NCI-H82 treated with DMSO at 0.1 percent for 48 hours (cell line): ENCODE measurements at regions not wholly inside any gene's neighbourhood (a gene's known extent, or its start where the extent isn't known, plus 50 kb on each side); places are given as distances from the start of the nearest gene placed in this dataset.

ENCODE experiments used
- DNase-seq: peaks from one replicate; lab custom pipeline; 2025; ENCODE audit not compliant: unreplicated experiment; lab: John Stamatoyannopoulos, UW

DNA sequence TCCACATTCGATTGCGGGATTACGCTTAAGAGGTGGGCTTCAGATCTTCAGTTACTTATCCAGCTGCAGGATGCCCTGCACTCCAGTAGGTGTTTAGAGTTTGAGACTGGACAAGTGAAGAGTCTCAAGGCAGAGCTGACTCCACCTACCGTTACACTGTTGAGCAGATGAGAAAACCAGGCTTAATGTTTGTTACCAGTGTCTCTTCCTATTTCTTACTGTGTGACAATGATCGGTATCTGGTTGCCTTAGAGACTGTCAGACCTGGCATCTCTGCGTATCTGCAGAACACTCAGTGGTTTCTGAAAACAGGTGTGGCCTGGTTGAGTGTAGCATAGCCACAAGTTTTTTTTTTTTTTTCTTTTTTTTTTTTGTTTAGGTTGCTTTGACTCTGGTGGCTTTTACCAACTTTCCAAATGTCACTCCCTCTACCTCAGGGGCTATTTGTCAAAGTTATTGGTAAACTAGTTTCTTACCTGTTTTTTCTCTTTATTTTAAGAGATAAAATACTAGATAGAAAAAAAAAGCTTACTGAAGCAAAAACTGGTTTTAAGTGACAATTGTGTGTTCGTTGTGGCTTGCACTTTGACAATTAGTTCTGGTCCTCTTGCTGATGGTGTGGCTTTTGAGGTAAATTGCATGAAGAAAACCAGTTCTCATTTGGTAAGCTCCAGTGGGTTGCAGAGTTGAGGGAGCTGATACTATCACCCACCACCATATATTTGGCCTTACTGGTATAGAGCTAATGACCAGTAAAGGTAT, 284.8 kb downstream of the ETS1 start:
- no peak for DNase-seq

DNA sequence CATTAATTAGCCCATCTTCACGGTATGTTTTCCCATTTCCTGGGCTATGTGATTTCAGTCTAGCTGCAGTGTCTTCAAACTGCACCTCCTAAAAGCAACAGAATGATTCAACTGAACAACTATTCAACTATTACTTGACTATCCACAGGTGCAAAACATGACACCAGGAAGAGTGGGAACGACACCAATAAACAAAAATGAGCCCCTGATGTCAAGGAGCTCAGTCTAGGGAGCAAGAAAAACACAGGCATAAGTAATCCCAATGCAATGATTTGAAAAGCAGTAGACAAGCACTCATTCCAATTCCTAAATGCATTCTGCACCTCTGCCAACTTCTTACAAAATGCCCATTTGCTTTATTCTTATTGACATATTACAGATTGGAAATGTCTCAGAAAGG, 285.6 kb downstream of the ETS1 start:
- no peak for DNase-seq

DNA sequence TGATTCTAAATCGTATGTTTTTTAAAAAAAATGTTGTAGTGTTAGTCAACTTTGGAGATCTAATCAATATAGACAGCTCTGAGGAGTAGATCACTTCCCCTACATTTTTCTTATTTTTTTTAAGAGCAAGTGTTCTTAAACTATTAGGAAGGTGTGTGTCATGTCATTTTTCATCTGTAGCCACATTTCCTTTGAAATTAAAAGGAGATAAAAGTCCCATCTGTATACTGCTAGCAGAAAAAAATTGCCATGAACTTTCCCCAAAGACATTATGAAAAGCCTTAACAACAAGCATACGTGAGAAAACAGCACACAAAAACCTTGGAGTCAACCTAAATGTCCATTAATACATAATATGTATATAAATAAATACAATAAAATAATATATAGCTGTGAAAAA, 286.6 kb downstream of the ETS1 start:
- no peak for DNase-seq

DNA sequence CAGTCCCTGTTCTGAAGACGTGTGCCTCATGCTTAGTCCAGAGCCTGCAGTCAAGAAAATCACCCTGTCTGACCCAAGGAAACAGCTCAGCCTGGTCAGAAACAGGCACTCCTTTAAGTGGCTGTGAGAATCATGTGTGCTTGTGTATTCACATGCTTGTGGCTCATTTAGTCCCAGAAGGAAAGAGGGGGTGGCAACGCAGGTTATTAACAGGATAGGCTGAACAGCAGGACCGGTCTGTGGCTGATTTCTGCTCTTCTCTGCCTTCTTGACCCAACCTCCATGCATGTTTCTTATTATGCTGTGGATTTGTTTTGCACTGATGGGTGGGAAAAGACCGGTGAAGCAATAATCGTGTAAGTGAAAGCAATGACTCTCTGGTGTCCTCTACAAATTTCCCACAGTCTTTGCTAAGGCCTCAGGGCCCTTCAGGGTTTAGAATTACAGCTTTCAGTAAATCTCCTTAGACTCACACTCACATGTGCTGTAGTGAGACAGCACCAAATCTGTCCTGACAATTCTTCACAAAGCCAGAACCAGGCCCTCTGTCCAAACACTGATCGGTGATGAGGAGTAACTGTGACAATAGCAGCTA, 288.1 kb downstream of the ETS1 start:
- DNase-seq, result no peak

DNA sequence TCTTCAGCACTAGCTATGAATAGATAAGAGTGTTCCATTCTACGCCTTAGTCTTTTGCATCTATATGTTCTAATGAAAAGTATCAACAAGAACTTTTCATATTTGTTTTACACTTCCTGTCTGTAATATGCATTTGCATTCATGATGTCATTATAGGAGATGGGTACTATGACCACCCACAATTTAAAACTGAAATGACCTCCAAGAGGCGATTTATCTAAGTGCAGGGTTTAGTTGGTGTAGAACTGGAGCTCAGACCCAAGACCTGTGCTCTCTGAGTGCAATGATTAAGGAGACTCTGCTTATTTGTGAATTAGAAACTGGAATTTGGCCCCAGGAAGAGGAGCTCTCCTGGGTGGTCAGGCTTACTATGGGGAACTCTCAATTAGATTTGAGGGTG, 289.1 kb downstream of the ETS1 start:
- no peak for DNase-seq

DNA sequence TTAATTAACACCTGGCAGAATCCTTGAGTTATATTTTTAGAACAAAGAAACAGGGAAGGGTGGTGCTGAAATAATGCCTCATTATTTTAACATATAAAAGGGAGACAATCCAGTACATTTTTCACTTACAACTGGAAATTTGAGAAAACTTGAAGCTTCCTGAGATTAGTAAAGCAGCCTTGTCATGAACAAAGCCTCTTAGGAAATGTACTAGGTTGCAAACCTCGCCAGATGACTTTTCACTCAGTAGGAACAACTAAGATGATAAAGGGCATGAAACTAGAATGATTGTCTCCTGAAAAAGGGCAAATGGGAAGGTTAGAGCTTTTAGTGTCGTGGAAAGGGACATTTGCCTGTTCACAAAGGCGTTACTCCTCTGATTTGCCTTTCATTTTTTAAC, 289.6 kb downstream of the ETS1 start:
- DNase-seq, result no peak

DNA sequence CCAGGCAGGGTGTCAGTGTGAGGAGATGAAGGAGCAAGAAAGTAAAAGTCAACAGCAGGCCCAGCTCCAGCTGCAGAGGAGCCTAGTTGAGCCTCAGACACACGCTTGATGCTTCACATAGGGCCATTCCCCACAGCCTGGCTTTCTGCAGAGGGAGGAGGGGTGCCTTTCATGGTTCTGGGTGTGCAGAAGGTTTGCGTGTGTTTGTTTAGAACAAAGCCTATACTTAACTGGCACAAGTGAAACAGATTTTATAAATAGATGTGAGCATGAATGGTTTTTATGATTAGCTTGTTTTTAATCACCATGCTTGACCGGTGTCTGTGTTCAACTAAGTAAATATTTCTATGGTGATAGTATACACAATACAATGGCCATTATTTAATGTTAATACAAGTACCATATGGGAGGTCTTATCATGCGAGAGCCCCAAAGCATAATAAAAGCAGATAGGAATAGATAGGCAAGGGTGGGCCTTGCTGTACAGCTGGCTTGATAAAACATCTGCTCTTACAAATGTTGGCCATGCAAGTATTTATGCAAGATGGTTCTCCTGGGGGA, 290.2 kb downstream of the ETS1 start:
- no peak for DNase-seq

DNA sequence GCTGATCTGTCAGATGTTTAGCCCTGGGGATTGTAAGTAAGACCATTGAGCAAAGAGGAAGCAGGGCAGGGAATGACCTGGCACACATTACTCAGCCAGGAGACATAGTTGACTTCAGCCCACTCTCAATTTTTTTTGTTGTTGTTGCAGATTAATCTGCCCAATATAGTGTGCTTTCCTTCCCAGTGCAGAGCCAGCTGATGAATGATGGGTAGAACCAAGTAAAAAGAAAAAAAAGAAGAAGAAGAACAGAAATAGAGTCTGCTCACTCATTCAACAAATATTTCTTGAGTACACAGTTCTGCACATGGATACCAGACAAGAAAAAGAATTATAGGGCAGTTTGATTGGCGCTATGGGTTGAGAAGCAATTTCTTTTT, 292.7 kb downstream of the ETS1 start:
- no peak for DNase-seq

DNA sequence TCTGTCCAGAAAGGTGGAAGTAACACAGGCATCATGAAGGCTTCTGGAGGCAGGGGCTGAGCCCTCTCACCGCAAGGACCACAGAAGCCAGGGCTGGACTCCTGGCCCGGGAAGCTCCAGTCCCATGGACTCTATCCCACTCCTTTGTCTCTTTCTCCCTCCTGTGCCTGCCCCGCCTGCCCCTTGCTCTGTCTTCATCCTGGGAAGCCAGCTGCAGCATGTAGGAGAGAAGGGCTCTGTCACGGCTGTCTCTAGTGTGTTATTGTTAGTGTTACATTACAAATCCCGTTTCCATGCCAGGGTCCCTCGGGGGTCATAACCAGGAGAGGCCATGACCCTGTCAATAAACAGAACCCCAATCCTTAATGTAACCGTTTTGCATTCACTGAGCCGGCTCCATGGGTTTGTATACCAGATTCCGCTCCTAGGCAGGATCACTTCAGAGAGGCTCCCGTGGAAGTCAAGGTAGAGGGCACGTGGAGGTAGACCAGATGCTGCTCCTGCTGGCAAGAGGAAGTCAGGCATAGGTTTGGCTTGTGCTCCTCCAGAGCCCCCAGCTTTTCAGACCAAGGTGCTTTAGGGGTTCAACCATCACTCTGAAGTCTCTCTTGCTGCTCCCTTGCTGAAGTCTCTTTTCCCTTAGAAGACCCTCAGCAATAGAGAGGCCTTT, 293.2 kb downstream of the ETS1 start:
- no peak for DNase-seq

DNA sequence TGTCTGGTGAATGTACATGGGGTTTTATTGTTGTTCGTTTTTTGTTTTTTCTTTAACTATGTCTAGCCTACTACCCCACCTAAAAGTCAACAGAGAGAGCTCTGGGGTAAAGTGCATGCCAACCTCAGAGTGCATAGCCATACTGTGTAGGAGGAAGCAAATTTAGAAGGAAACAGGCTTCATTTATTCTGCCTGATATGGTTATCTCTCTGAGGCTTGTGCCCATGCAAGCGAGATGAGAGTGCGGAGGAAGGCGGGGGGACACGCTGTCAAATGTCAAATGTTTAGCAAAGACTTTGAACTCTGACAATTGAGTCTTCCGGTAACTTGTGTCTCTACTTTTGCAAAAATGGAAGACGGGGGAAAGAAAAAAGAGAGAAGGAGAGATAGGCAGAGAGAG, 295.5 kb downstream of the ETS1 start:
- DNase-seq, result no peak

DNA sequence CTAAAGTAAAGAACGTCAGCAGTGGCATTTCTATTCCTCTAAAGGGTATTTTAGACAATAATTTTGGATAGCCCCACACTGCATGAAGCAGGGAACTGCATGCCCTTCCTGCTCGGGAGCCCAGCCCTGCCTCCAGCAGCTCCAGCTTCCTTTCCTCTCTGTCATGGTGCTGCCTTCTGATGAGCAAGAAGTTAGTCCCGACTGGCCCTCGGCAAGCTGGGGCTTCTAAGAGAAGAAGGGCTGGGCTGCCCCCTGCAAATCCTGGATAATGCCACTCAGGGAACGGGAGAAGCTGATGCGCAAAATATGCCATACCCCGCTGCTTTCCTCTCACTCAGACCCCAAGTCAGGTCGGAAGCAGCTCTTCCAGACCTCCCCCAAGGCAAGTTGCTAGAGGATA, 296.4 kb downstream of the ETS1 start:
- DNase-seq, result no peak

DNA sequence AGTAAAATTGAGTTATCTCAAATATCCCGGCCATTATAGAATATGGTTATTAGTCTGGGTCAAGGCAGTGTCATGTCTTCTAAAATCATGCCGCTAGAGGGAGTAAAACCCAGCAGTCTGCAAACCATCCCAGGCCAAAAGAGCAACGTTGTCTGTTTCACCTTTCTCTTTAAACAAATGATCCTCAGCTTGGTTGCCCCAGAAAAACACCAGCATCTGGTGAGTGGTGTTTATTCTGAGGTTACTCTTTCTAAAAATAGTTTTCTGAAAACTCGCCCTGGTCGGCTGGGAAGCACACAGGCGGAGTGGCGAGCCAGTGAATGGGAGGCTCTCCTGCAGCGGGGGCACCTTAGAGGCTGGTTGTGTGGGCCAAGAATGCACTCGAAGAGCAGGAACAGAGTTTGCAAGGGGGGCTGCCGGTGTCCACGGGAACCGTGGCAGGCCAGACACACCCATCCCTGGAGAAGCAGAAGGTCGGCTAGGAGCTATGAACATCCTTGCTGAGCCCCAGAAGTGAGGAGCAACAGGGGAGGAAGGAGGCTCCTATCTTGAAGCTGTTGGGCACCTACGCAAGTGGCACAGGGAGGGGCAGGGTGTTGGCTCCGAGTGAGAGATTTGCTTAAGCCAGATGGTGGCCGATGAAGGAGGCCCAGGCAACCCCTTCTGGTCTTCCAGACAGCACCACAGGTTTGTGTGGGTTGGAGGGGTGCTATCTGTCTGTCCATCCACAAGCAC, 297.1 kb downstream of the ETS1 start:
- peak; percentile 15 for DNase-seq

DNA sequence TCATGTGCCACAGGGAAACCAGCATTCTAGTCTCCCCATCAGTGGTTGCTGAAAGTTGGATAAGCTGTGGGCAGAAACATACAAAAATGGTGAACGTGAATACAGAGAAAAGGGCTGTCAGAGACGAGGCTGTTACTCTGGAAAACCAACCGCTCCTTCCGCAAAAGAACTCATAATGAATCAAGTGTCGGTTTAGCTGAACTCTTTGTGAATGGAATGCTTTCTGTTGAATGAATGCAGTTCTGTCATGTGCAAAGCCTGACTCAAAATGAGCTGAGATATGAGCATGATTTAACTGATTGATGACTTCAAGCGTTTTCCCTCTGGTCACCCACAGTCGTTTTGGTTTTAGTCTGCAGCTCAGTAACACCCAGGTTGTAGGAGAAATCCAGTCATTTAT, 298.3 kb downstream of the ETS1 start:
- DNase-seq, result no peak

DNA sequence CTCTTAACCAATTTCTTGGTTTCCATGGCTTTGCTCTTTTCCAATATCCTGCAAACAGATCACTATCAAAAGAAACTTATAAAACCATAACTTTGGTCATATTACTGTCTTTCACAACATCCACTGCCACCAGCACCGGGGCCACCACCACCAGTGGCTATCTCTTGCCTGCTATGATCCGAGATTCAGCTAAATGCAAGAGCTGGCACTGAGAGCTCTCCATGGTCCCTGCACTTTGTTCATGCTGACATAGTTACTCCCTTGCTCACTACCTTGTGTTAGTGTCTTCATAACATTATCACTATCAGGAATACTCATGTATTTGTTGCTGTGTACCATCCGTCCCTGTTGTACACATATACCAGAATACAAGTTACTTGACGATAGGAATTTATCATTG, 299.0 kb downstream of the ETS1 start:
- DNase-seq, result no peak

DNA sequence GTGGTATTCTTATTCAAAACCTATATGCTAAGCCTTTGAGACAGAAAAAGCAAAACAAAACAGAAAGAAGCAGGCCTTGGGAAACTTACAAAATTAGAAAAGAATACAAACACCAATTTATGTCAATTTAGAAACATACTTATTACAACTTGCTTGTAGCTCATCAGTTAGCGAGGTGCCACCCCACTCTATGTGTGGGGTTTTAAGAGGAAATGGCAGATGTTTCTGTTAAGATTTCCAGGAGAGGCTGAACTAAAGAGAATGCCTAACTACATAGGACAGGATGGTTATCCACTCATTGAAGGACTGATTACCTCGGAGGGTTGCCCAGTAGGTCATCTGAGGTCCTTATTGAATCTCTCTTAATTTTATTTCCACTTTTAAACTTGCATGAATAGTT, 302.0 kb downstream of the ETS1 start:
- DNase-seq, result no peak

DNA sequence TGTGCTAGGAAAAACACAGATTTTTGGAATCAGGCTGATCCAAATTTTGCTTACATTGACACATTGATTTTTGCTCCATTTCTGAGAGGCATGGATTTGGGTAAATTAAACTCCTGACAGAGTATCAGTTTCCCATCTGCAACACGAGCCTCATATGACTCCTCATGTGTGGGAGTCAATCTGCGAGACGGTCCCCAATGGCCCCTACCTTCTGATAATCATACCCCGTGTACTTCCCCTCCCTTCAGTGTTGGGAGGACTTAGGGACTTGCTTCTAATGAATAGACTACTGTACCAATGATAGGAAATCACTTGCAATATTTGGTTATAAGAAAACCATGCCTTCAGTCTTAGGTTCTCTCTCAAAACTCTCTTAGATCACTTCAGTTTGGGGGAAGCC, 302.7 kb downstream of the ETS1 start:
- DNase-seq, result no peak

DNA sequence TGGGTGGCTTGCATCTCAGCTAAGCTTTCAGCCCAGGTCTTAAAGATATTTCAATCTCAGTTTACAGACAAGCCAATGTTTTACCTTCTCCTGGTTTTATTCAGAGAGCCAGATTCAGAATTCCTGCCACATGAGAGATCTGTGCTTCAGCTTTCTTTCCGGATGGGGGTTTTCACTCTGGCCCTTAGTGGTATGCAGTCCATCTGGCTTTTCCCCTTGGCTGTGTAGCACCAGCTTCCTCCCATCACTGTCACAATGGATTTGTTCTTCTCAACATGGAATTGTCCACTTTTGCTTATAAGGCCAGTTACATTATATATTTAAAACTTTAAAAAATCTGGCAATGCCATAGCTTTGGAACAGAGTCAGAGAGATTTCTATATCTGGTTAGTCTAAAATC, 303.9 kb downstream of the ETS1 start:
- DNase-seq, result no peak

DNA sequence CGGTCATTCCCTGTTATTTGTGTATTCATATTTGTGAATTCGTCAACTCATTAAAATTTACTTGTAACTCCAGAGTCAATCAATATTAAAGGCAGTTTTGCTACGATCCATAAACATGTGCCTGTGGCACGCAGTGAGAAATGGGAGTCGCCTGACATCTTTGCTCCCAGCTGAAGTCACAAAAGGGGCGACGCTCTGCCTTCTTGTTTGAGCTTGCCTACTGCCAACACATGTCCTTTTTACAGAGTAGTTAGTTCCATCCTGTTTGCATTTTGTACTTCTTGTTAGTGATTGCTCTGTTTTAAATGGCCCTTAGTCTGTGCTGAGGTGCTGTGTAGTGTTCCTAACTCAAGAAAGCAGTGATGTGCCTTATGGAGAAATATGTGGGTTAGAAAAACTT, 305.3 kb downstream of the ETS1 start:
- DNase-seq, result no peak

DNA sequence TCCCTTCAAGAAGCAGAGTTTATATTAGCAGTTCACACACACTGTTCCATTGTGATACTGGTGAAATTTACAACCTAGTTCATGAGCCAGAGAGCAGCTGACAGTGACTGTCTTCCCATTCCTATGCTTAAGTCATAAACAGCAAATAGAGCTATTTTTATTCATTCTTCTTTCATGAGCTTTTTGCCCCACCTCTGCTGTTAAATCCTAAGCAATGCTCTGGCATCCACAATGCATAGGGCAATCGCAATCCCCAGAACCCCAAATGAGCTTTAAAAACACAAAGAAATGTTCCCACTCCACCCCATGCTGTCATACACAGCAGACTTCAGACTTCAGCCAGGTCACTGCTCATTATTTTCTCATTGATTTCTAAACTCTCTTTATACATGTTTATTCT, 307.5 kb downstream of the ETS1 start:
- DNase-seq, result no peak

DNA sequence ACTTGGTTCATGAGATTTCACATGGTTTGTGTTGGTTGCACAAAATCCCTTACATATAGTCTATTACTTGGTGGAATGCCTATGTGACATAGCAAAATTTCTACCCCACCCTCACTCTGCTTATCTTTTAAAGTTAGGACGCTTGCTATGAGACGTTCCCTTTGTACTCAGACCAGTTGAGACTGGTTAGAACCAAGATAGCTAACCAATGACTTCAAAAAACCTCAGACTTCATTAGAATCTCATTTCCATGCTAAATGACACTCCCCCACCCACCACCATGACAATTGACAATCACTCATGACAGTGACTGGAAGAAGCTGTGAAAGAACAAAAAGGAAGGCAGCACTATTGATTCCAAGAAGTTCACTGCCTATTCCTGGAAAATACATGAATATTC, 313.6 kb downstream of the ETS1 start:
- no peak for DNase-seq

DNA sequence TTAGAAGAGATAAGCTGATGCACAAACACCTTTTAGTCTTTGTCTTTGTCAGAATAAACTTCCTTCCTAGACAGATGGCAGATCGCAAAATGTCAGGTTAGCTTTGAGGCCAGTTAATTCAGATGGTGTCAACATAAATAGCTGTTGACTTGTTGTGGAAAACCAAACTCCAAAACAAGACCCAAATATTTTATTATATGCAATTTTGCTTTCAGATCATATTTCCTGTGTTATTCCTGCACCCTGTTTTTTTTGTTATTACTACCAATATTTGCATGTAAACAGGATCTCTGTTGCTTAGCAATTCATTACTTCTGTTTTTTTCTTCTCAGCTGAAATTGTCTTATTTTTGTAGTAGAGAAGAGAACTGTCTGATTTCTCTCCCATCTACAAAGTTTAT, 316.0 kb downstream of the ETS1 start:
- DNase-seq, result no peak

DNA sequence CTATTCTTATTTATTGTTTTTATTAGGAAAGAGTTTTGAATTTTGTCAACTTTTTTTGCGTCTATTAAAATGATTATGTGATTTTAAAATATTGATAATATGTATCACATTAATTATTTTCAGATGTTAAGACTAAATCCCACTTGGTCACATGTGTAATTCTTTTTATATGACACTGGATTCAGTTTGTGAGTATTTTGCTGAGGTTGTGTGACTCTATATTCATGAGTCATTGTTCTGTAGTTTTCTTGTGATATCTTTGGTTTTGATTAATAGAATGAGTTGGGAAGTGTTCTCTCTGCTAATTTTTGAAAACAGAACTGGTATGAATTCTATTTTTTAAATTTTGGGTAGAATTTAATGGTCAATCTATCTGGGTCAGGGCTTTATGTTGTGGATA, 317.9 kb downstream of the ETS1 start:
- DNase-seq, result no peak
